Prostate gland (tissue), 2 donors: ENCODE measurements at regions not wholly inside any gene's neighbourhood (a gene's known extent, or its start where the extent isn't known, plus 50 kb on each side); places are given as distances from the start of the nearest gene placed in this dataset.

Experiments
- POLR2A ChIP-seq: fragments of 450-650 bp; IDR thresholded peaks from one replicate; pipeline ENCODE4 v1.6.1; 2016; ENCODE audit warnings: antibody characterized with exemption, mild to moderate bottlenecking
- POLR2AphosphoS5 ChIP-seq: sonication (generic); formaldehyde crosslinking; IDR thresholded peaks from one replicate; pipeline ENCODE4 v1.6.1; 2017; ENCODE audit warnings: antibody characterized with exemption
- TF ChIP-seq, protein P1 (sequence below), 4 experiments: fragments of 200-600 bp in 2 of 4; fragments of 450-650 bp in 2 of 4; sonication (generic) in 2 of 4; IDR thresholded peaks; 1 replicate in 3 of 4; 2 replicates in 1 of 4; pipeline ENCODE4 v1.5.1; 2016 to 2019; ENCODE audit warnings: antibody characterized with exemption in 4 of 4, mild to moderate bottlenecking in 2 of 4, moderate library complexity in 2 of 4

DNA sequence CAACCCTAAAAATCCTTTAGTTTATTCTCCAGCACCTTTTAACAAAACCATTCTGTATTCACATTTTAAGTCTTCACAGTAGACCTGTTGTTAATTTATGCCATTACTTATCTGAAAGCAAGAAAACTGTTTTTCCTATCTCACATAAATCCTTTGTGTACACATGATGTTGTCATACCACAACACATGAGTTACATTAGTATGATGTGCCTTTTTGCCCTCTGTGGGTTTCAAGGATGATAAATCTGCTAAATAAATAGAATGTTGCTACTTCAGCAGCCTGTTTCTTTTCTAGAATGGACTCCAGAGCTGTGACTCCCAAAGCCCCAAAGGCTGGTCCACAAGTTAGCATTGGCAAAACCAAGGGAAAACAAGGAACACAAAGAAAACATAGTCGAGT lies 151.6 kb downstream of the SERPINI1 start:
- TF ChIP-seq POLR2A (no peak), POLR2AphosphoS5 (no peak)
- TF ChIP-seq, protein P1, sequence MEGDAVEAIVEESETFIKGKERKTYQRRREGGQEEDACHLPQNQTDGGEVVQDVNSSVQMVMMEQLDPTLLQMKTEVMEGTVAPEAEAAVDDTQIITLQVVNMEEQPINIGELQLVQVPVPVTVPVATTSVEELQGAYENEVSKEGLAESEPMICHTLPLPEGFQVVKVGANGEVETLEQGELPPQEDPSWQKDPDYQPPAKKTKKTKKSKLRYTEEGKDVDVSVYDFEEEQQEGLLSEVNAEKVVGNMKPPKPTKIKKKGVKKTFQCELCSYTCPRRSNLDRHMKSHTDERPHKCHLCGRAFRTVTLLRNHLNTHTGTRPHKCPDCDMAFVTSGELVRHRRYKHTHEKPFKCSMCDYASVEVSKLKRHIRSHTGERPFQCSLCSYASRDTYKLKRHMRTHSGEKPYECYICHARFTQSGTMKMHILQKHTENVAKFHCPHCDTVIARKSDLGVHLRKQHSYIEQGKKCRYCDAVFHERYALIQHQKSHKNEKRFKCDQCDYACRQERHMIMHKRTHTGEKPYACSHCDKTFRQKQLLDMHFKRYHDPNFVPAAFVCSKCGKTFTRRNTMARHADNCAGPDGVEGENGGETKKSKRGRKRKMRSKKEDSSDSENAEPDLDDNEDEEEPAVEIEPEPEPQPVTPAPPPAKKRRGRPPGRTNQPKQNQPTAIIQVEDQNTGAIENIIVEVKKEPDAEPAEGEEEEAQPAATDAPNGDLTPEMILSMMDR (IDR thresholded peaks at IDR 0.05), result no peak
